Keratinocyte (primary cell): ENCODE measurements at regions not wholly inside any gene's neighbourhood (a gene's known extent, or its start where the extent isn't known, plus 50 kb on each side); places are given as distances from the start of the nearest gene placed in this dataset.

Source experiments
- DNase-seq: peaks from one replicate; pipeline ENCODE4 v3.0.0-alpha.2; 2011; ENCODE audit warnings: low read depth, missing footprints, low spot score
- FAIRE-seq: peaks from 2 replicates; lab custom pipeline; 2011; peaks lifted over from hg19 to GRCh38; lab: Jason Lieb, UNC
- H2AFZ ChIP-seq: 2 replicates; pipeline ENCODE4 v1.6.0; 2012; ENCODE audit warnings: low read length, control low read depth, inconsistent platforms; ENCODE audit not compliant: control insufficient read depth
- H3K27ac ChIP-seq: 2 replicates; pipeline ENCODE4 v1.5.1; 2011; ENCODE audit warnings: low read length; ENCODE audit not compliant: control insufficient read depth, insufficient read depth
- H3K27me3 ChIP-seq: 3 replicates; pipeline ENCODE4 v1.6.0; 2011; ENCODE audit warnings: low read length; ENCODE audit not compliant: control insufficient read depth, insufficient read depth; ENCODE audit errors: extremely low read depth
- H3K36me3 ChIP-seq, 2 experiments: 2 replicates in 1 of 2; 3 replicates in 1 of 2; pipeline ENCODE4 v1.5.1; 2011; ENCODE audit warnings: low read length in 2 of 2, mild to moderate bottlenecking in 1 of 2; ENCODE audit not compliant: control insufficient read depth in 2 of 2, insufficient read depth in 2 of 2; ENCODE audit errors: extremely low read depth in 1 of 2
- H3K4me1 ChIP-seq: 3 replicates; pipeline ENCODE4 v1.5.1; 2011; ENCODE audit warnings: low read length; ENCODE audit not compliant: control insufficient read depth, insufficient read depth; ENCODE audit errors: extremely low read depth
- H3K4me2 ChIP-seq: 3 replicates; pipeline ENCODE4 v1.6.0; 2011; ENCODE audit warnings: low read depth, low read length; ENCODE audit not compliant: control insufficient read depth, insufficient read depth; ENCODE audit errors: extremely low read depth
- H3K4me3 ChIP-seq, 3 experiments: fragments of 200-600 bp in 1 of 3; sonication (generic) in 1 of 3; 2 replicates in 2 of 3; 3 replicates in 1 of 3; pipeline ENCODE4 v1.5.1; 2011 to 2016; ENCODE audit warnings: low read length in 3 of 3, mild to moderate bottlenecking in 3 of 3, control low read depth in 2 of 3, inconsistent platforms in 1 of 3, low read depth in 1 of 3, mixed read lengths in 1 of 3, mixed run types in 1 of 3, moderate library complexity in 1 of 3; ENCODE audit not compliant: control insufficient read depth in 2 of 3, insufficient read depth in 2 of 3; ENCODE audit errors: extremely low read depth in 1 of 3
- H3K79me2 ChIP-seq: 2 replicates; pipeline ENCODE4 v1.6.0; 2012; ENCODE audit warnings: low read length; ENCODE audit not compliant: control insufficient read depth, insufficient read depth
- H3K9ac ChIP-seq: 3 replicates; pipeline ENCODE4 v1.6.0; 2011; ENCODE audit warnings: low read length; ENCODE audit not compliant: control insufficient read depth, insufficient read depth; ENCODE audit errors: extremely low read depth
- H3K9me1 ChIP-seq: 3 replicates; pipeline ENCODE4 v1.6.0; 2011; ENCODE audit warnings: low read length; ENCODE audit not compliant: control insufficient read depth, insufficient read depth; ENCODE audit errors: extremely low read depth
- H3K9me3 ChIP-seq: 2 replicates; pipeline ENCODE4 v1.5.1; 2012; ENCODE audit warnings: low read depth, low read length; ENCODE audit not compliant: control insufficient read depth
- H4K20me1 ChIP-seq: 3 replicates; pipeline ENCODE4 v1.6.0; 2011; ENCODE audit warnings: low read length; ENCODE audit not compliant: control insufficient read depth, insufficient read depth; ENCODE audit errors: extremely low read depth
- CTCF ChIP-seq, 3 experiments: IDR thresholded peaks in 1 of 3; conservative IDR thresholded peaks in 1 of 3; optimal IDR thresholded peaks in 1 of 3; 2 replicates in 2 of 3; 3 replicates in 1 of 3; pipeline versions ENCODE3 to v1.5.1; 2011; ENCODE audit warnings: low read length in 3 of 3, mild to moderate bottlenecking in 3 of 3, moderate library complexity in 2 of 3, control low read depth in 1 of 3, inconsistent platforms in 1 of 3; ENCODE audit not compliant: insufficient read depth in 2 of 3; ENCODE audit errors: extremely low read depth in 1 of 3
- EZH2 ChIP-seq: IDR thresholded peaks from one replicate; pipeline ENCODE4 v1.6.1; 2012; ENCODE audit warnings: inconsistent platforms, mild to moderate bottlenecking, low read length, moderate library complexity
- dilution Hi-C: fragments of 300-500 bp; cut with MboI; formaldehyde crosslinking; loops from one replicate; pipeline ENCODE4 v1.7.0; 2020; ENCODE audit warnings: low sequenced_read_pairs; ENCODE audit not compliant: extremely low pct_ligation_motif_present

- Histone ChIP-seq H3K9me3 (no peaks in the 10 kb centered on the region), H3K79me2 (no peaks in the 10 kb centered on the region), H3K9ac (no peak overlapping the region), H3K27ac (no peak overlapping the region), H3K4me1 (peaks cover 13% of the 10 kb centered on the region), H3K9me1 (no peaks in the 10 kb centered on the region), H3K4me2 (no peak overlapping the region), H3K4me3 (no peak overlapping the region), H4K20me1 (no peaks in the 10 kb centered on the region), H3K36me3 (no peaks in the 10 kb centered on the region), H3K27me3 (no peaks in the 10 kb centered on the region), H2AFZ (no peak overlapping the region)
- dilution Hi-C loops = no loop called here
- FAIRE-seq = no peak
- TF ChIP-seq EZH2 (no peak), CTCF (optimal IDR thresholded peaks at IDR 0.05 in 1 of 3, IDR thresholded peaks at IDR 0.05 in 1 of 3, conservative IDR thresholded peaks at IDR 0.05 in 1 of 3; ENCODE audit: extremely low read depth in 1 of 3, insufficient read depth in 2 of 3, low read length in 3 of 3) (no peak)
- no peak for DNase-seq
Observed at GRCh38 chr4:121477079-121477478, 96.3 kb upstream of the QRFPR start.

GRCh38 chr4:121472937-121473721 is 92.3 kb upstream of the QRFPR start:
- H3K4me2 ChIP-seq = no peak overlapping the region
- TF ChIP-seq EZH2 = no peak
- no peak for TF ChIP-seq CTCF (optimal IDR thresholded peaks at IDR 0.05 in 1 of 3, IDR thresholded peaks at IDR 0.05 in 1 of 3, conservative IDR thresholded peaks at IDR 0.05 in 1 of 3; ENCODE audit: extremely low read depth in 1 of 3, insufficient read depth in 2 of 3, low read length in 3 of 3)
- H4K20me1 ChIP-seq = no peaks in the 10 kb centered on the region
- H3K27ac ChIP-seq = no peak overlapping the region
- no peaks in the 10 kb centered on the region for H3K9me3 ChIP-seq
- H3K27me3 ChIP-seq = no peaks in the 10 kb centered on the region
- FAIRE-seq (no peak), DNase-seq (no peak)
- no peaks in the 10 kb centered on the region for H3K4me1 ChIP-seq
- H3K79me2 ChIP-seq = no peaks in the 10 kb centered on the region
- H2AFZ ChIP-seq = no peak overlapping the region
- dilution Hi-C loops = no loop called here
- no peak overlapping the region for H3K9ac ChIP-seq
- H3K9me1 ChIP-seq = no peaks in the 10 kb centered on the region
- no peaks in the 10 kb centered on the region for H3K36me3 ChIP-seq
- H3K4me3 ChIP-seq = no peak overlapping the region
